BE2C (cell line): ENCODE measurements at regions not wholly inside any gene's neighbourhood (a gene's known extent, or its start where the extent isn't known, plus 50 kb on each side); places are given as distances from the start of the nearest gene placed in this dataset.
"Not testable (repeated sequence)": the region's sequence is repeated elsewhere in the genome, so short reads cannot be mapped to it uniquely, and the experiment has no call there.

Source experiments
- DNase-seq: peaks from one replicate; pipeline ENCODE4 v3.0.0-alpha.2; 2020
- H3K27me3 ChIP-seq: fragments of 250-450 bp; sonication (Bioruptor Pico); 2 replicates; pipeline ENCODE4 v1.5.1; 2020; ENCODE audit warnings: mild to moderate bottlenecking
- H3K36me3 ChIP-seq: fragments of 250-450 bp; sonication (Bioruptor Pico); 2 replicates; pipeline ENCODE4 v1.5.1; 2020; ENCODE audit warnings: mild to moderate bottlenecking
- H3K4me1 ChIP-seq: fragments of 250-450 bp; sonication (Bioruptor Pico); 2 replicates; pipeline ENCODE4 v1.5.1; 2020
- H3K4me3 ChIP-seq: 2 replicates; pipeline ENCODE4 v1.5.1; 2011; ENCODE audit warnings: low read depth, low read length
- H3K9me3 ChIP-seq: fragments of 250-450 bp; sonication (Bioruptor Pico); 2 replicates; pipeline ENCODE4 v1.5.1; 2020
- TF ChIP-seq, protein P1 (sequence below): IDR thresholded peaks from 2 replicates; pipeline ENCODE4 v1.5.1; 2012; ENCODE audit warnings: mild to moderate bottlenecking, low read depth, low read length

GRCh38 chr6:51199733-51200260 is 381.1 kb downstream of the TFAP2B start:
- H3K4me3 ChIP-seq, result no peak overlapping the region
- TF ChIP-seq, protein P1, sequence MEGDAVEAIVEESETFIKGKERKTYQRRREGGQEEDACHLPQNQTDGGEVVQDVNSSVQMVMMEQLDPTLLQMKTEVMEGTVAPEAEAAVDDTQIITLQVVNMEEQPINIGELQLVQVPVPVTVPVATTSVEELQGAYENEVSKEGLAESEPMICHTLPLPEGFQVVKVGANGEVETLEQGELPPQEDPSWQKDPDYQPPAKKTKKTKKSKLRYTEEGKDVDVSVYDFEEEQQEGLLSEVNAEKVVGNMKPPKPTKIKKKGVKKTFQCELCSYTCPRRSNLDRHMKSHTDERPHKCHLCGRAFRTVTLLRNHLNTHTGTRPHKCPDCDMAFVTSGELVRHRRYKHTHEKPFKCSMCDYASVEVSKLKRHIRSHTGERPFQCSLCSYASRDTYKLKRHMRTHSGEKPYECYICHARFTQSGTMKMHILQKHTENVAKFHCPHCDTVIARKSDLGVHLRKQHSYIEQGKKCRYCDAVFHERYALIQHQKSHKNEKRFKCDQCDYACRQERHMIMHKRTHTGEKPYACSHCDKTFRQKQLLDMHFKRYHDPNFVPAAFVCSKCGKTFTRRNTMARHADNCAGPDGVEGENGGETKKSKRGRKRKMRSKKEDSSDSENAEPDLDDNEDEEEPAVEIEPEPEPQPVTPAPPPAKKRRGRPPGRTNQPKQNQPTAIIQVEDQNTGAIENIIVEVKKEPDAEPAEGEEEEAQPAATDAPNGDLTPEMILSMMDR, result no peak
- H3K4me1 ChIP-seq, result 0 out of 2 replicates have a peak, but pooled peaks cover 4% of the 10 kb centered on the region
- H3K9me3 ChIP-seq, result no peaks in the 10 kb centered on the region
- no peaks in the 10 kb centered on the region for H3K36me3 ChIP-seq
- no peak for DNase-seq
- H3K27me3 ChIP-seq, result no peaks in the 10 kb centered on the region

GRCh38 chr6:51200676-51201075 is 382.0 kb downstream of the TFAP2B start:
- H3K27me3 ChIP-seq, result no peaks in the 10 kb centered on the region
- TF ChIP-seq, protein P1, result no peak
- no peaks in the 10 kb centered on the region for H3K36me3 ChIP-seq
- no peak overlapping the region for H3K4me3 ChIP-seq
- no peaks in the 10 kb centered on the region for H3K9me3 ChIP-seq
- DNase-seq, result no peak
- H3K4me1 ChIP-seq, result 0 out of 2 replicates have a peak, but pooled peaks cover 4% of the 10 kb centered on the region

DNA sequence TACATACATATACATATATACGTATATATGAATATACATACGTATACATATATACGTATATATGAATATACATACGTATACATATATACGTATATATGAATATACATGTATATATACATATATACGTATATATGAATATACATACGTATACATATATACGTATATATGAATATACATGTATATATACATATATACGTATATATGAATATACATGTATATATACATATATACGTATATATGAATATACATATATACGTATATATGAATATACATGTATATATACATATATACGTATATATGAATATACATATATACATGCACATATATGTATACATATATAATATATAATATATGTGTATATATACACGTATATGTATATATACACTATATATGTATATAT is 384.0 kb downstream of the TFAP2B start:
- not testable (repeated sequence) for H3K27me3 ChIP-seq, H3K36me3 ChIP-seq, DNase-seq, H3K4me3 ChIP-seq, H3K4me1 ChIP-seq, H3K9me3 ChIP-seq

DNA sequence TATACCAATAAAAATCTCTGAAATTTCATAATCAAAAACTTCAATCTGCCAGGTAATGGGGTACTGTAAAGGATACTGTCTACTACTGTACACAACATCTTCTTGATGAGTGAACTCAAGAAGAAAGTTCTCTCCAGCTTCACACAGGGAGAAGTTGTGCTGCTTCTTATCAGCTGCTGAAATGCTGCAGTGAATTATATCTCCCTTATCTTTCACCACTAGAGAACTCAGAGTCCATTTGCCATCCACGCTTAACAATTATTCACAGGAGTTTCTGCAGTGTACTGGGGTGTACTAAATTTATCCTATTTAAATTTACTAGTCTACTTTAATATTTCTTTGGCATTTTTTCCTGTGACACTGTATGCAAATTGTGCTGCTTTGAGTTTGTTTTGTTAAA is 384.8 kb downstream of the TFAP2B start:
- no peak for DNase-seq
- Histone ChIP-seq H3K27me3 (no peaks in the 10 kb centered on the region), H3K36me3 (no peaks in the 10 kb centered on the region), H3K4me3 (peak overlapping the region; percentile 12), H3K9me3 (no peaks in the 10 kb centered on the region; the same call in 1 of the 2 replicates), H3K4me1 (0 out of 2 replicates have a peak, but pooled peaks cover 6% of the 10 kb centered on the region)
- TF ChIP-seq, protein P1, result no peak

DNA sequence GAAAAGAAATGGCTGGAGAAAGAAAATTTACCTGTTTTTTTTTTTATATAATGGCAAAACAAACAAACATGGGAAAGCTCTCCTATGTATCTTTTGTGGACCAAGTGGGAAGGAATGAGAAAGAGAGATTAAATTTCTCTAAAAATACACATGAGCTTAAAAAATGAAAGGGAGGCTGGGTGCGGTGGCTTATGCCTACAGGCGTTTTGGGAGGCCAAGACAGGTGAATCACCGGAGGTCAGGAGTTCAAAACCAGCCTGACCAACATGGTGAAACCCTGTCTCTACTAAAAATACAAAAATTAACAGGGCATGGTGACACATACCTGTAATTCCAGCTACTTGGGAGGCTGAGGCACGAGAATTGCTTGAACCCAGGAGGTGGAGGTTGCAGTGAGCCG is 388.0 kb downstream of the TFAP2B start:
- H3K27me3 ChIP-seq, H3K4me3 ChIP-seq, H3K36me3 ChIP-seq, H3K4me1 ChIP-seq, H3K9me3 ChIP-seq, DNase-seq: not testable (repeated sequence)

DNA sequence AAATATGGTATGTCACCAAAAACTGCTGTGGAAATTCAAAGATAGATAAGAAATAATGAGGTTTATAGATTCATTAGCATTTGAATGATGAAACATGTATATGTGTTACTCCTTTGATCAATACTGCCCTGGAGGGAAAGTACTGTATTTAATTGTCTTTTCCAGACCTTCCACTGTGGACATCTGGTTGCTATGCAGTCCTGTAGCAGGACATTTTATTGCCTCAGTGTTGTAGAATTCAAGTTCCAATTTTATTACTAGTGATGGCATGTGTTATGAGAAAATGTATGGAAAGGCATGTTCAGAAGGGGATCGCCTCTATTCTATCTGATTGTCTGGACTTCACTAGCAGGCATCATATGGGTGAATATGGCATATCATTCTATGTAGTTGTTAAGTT is 391.0 kb downstream of the TFAP2B start:
- TF ChIP-seq, protein P1, result no peak
- H3K9me3 ChIP-seq, result no peaks in the 10 kb centered on the region; the same call in 1 of the 2 replicates
- no peaks in the 10 kb centered on the region for H3K27me3 ChIP-seq
- no peaks in the 10 kb centered on the region for H3K36me3 ChIP-seq
- DNase-seq, result no peak
- no peak overlapping the region for H3K4me3 ChIP-seq
- H3K4me1 ChIP-seq, result peaks cover 6% of the 10 kb centered on the region; the same call in 1 of the 2 replicates

GRCh38 chr6:51213811-51214210 is 395.1 kb downstream of the TFAP2B start:
- no peaks in the 10 kb centered on the region for H3K9me3 ChIP-seq
- H3K4me3 ChIP-seq, result no peak overlapping the region
- TF ChIP-seq, protein P1, result no peak
- no peak for DNase-seq
- peaks cover 3% of the 10 kb centered on the region; the same call in 1 of the 2 replicates for H3K4me1 ChIP-seq
- H3K36me3 ChIP-seq, result no peaks in the 10 kb centered on the region
- H3K27me3 ChIP-seq, result no peaks in the 10 kb centered on the region
